Endothelial cell of hepatic sinusoid (primary cell): ENCODE measurements at regions not wholly inside any gene's neighbourhood (a gene's known extent, or its start where the extent isn't known, plus 50 kb on each side); places are given as distances from the start of the nearest gene placed in this dataset.
"Not testable (repeated sequence)": the region's sequence is repeated elsewhere in the genome, so short reads cannot be mapped to it uniquely, and the experiment has no call there.

Experiments used
- in situ Hi-C: cut with HindIII; loops from 2 replicates; pipeline ENCODE4 v1.10.0; 2017; ENCODE audit warnings: low sequenced_read_pairs

DNA sequence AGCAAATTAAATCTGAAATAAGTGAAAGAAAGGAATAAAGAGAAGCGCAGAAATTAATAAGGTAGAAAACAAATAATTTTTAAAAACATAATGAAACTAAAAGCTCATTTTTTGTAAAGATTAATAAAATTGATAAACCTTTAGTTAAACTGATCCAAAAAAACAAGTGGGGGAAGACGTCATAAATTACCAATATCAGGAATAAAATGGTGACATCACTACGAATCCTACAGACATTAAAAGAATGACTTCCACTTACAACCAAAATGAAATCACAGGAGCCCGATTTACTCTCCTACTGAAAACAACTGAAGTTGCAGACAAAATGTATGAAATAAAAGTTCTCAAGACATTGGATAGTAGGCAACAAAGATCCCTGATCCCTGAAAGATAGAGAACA, 68.1 kb upstream of the IFFO2 start:
- in situ Hi-C loops: no loop called here

GRCh38 chr1:19023787-19024186, 67.3 kb upstream of the IFFO2 start:
- in situ Hi-C loops: no loop called here

- in situ Hi-C loops: no loop called here
Observed at GRCh38 chr1:19021845-19022244, 65.4 kb upstream of the IFFO2 start.

DNA sequence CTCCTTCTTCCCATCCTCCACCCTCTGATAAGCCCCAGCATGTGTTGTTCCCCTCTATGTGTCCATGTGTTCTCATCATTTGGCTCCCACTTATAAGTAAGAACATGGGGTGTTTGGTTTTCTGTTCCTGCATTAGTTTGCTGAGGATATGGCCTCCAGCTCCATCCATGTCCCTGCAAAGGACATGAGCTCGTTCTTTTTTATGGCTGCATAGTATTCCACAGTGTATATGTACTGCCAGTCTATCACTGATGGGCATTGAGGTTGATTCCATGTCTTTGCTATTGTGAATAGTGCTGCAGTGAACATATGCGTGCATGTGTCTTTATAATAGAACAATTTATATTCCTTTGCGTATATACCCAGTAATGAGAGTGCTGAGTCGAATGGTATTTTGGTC, 62.8 kb upstream of the IFFO2 start:
- in situ Hi-C loops: not testable (repeated sequence)

GRCh38 chr1:19015476-19015875, 59.0 kb upstream of the IFFO2 start:
- in situ Hi-C loops: no loop called here

GRCh38 chr1:19014765-19015164, 58.3 kb upstream of the IFFO2 start:
- in situ Hi-C loops: loop anchor here (5.0 kb wide), 1 partner anchor 112 kb away; the partner anchor contains the start of gene ALDH4A1

DNA sequence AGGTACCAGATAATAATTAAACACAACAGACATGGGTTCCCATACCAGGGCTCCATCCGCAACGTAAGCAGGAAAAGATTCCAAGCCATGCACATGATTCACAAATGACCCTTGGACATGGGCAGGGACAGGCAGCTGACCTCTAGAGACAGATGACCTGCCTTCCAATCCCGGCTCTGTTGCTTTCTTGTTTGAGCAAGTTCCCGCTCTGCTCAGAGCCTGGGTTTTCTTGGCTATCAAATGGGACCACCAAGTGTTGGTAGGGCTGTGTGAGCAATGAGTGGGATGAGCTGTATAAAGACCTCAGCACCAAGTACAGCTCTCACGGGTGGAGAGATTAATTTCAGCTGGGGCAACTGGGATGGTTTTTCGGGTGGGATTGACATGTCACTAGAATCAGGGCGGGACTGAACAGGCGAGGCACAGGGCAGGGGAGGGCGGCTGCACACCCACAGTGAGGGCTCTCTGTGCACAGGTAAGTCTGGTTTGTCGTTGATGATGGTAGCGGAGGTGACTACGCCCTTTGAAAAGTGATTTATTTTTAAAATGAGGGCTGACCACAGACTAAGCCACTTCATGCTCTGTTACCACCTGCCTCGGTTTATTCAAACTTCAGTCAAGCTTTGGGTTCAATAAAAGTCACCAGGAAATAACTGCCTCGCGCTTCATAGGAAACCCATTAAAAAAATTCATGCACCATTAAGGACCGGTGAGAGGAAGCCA, 57.5 kb upstream of the IFFO2 start:
- in situ Hi-C loops: loop anchor here (5.0 kb wide), 1 partner anchor 112 kb away; the partner anchor contains the start of gene ALDH4A1

DNA sequence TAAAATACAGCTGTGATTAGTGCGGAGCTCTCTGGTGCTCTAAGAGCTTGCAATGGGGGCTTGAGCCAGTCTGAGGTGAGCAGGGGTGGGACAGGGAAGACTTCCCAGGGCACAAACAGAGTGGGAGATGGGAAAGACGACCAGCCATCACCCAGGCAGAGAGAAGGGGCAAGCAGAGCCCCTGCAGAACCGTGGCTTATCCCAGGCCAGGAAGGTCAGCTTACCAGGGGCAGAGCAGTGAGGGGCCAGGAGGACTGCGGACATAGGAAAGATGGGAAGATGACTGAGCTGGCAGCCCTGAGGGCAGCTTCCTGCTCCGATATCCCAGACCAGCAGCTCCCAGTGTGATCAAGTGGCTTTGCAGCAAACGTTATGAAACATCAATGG, 55.4 kb upstream of the IFFO2 start:
- in situ Hi-C loops: loop anchor here (5.0 kb wide), 1 partner anchor 110 kb away; the partner anchor contains the start of gene ALDH4A1

- in situ Hi-C loops: loop anchor here (5.0 kb wide), 1 partner anchor 109 kb away; the partner anchor contains the start of gene ALDH4A1
Observed at GRCh38 chr1:19010995-19011844, 54.7 kb upstream of the IFFO2 start.

GRCh38 chr1:19010503-19010902, 54.0 kb upstream of the IFFO2 start:
- in situ Hi-C loops: loop anchor here (5.0 kb wide), 1 partner anchor 108 kb away; the partner anchor contains the start of gene ALDH4A1

GRCh38 chr1:19009882-19010321, 53.4 kb upstream of the IFFO2 start:
- in situ Hi-C loops: loop anchor here (5.0 kb wide), 1 partner anchor 108 kb away; the partner anchor contains the start of gene ALDH4A1

DNA sequence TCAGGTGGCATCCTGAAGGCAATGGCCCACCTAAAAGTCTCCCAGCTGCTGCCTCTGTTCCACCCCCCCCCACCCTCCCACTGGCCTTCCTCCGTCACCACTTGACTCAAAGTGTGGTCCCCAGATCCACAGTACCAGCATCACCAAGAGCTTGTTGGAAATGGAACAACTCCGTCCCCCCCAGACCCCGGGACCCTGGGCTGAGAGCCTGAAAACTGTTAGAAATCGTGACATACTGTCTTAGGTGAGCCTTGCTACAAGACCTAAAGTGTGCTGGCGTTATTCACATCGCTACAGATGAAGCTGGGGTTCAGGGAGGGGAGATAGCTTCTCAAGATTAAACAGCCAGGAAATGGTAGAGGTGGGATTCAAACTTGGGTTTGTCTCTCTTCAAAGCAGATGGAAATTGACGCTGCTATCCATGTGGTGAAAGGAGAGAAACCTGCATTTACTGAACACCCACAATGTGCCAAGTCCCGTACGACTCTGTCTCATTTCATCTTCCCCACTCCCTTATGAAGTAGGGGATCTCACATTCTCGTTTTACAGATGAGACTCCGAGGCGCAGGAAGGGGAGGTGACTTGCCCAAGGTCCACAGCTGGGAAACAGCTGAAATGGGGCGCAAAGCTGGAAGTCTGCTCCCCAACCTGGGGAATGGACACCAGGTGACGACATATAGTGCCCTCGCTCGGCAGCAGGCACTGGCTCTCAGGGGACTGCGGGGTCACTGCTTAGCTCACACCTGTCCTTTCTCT, 52.8 kb upstream of the IFFO2 start:
- in situ Hi-C loops: no loop called here

- in situ Hi-C loops: no loop called here
Observed at GRCh38 chr1:19007491-19008441, 51.3 kb upstream of the IFFO2 start.

DNA sequence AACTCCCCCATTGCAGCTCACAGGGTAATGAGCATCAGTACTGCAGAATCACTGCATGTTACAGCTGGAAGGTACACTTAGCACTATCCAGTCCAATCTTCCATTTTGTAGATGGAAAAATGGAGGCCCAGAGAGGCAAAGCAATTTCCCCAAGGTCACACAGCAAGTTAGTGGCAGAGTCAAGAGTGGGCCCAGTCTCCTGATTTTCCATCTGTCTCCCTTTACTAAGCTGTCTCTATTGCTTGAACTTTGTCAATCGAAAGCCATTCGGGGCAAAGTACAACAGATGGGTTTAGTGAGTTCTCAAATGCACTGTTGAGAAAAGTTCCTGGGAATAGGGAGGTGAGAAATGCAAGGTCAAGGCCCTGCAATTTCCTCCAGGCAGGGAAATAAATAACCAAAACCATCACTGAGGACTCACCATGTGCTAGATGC, 50.4 kb upstream of the IFFO2 start:
- in situ Hi-C loops: no loop called here
